NCI-H2107 treated with DMSO at 0.1 percent for 48 hours (cell line): ENCODE measurements at regions not wholly inside any gene's neighbourhood (a gene's known extent, or its start where the extent isn't known, plus 50 kb on each side); places are given as distances from the start of the nearest gene placed in this dataset.

ENCODE experiments used
- DNase-seq: peaks from one replicate; lab custom pipeline; 2025; ENCODE audit not compliant: unreplicated experiment; lab: John Stamatoyannopoulos, UW

- DNase-seq, result no peak
Measured at GRCh38 chr7:52980129-52980528, 55.3 kb upstream of the POM121L12 start.

GRCh38 chr7:52973126-52973525 lies 62.3 kb upstream of the POM121L12 start:
- DNase-seq, result no peak

- no peak for DNase-seq
Measured at GRCh38 chr7:52962402-52963076, 72.9 kb upstream of the POM121L12 start.

- no peak for DNase-seq
Measured at GRCh38 chr7:52961084-52961483, 74.3 kb upstream of the POM121L12 start.

- no peak for DNase-seq
Measured at GRCh38 chr7:52959878-52960660, 75.4 kb upstream of the POM121L12 start.

- no peak for DNase-seq
Measured at GRCh38 chr7:52959336-52959735, 76.1 kb upstream of the POM121L12 start.

- DNase-seq, result no peak
Measured at GRCh38 chr7:52958621-52959140, 76.8 kb upstream of the POM121L12 start.

- DNase-seq, result no peak
Measured at GRCh38 chr7:52956379-52956915, 79.0 kb upstream of the POM121L12 start.

GRCh38 chr7:52955522-52955921 lies 79.9 kb upstream of the POM121L12 start:
- no peak for DNase-seq

- no peak for DNase-seq
Measured at GRCh38 chr7:52944921-52945320, 90.5 kb upstream of the POM121L12 start.

- no peak for DNase-seq
Measured at GRCh38 chr7:52940481-52940880, 95.0 kb upstream of the POM121L12 start.

- DNase-seq, result no peak
Measured at GRCh38 chr7:52938455-52939133, 96.8 kb upstream of the POM121L12 start.

- no peak for DNase-seq
Measured at GRCh38 chr7:52936750-52937149, 98.7 kb upstream of the POM121L12 start.

- DNase-seq, result no peak
Measured at GRCh38 chr7:52928591-52928990, 106.8 kb upstream of the POM121L12 start.

- DNase-seq, result no peak
Measured at GRCh38 chr7:52925332-52925731, 110.1 kb upstream of the POM121L12 start.

GRCh38 chr7:52920977-52921376 lies 114.5 kb upstream of the POM121L12 start:
- no peak for DNase-seq

- no peak for DNase-seq
Measured at GRCh38 chr7:52917982-52918578, 117.4 kb upstream of the POM121L12 start.

GRCh38 chr7:52911795-52912194 lies 123.6 kb upstream of the POM121L12 start:
- no peak for DNase-seq

GRCh38 chr7:52911326-52911725 lies 124.1 kb upstream of the POM121L12 start:
- no peak for DNase-seq

- DNase-seq, result no peak
Measured at GRCh38 chr7:52909935-52910334, 125.5 kb upstream of the POM121L12 start.

GRCh38 chr7:52909131-52909530 lies 126.3 kb upstream of the POM121L12 start:
- no peak for DNase-seq
